Calu3 (cell line): ENCODE measurements at regions not wholly inside any gene's neighbourhood (a gene's known extent, or its start where the extent isn't known, plus 50 kb on each side); places are given as distances from the start of the nearest gene placed in this dataset.

Experiments used
- BruUV-seq: library from RNA; stranded (reverse); fragments of 400-500 nt; replicated peaks from 2 replicates; lab custom pipeline; 2021; lab: Mats Ljungman, UMichigan
- CTCF ChIA-PET: fragments of 300-600 bp; sonication (Branson Sonifier 250); formaldehyde crosslinking; loops from one replicate; lab custom pipeline; 2022; ENCODE audit warnings: antibody characterized with exemption; lab: Charles Lee
- DNase-seq: peaks from one replicate; pipeline ENCODE4 v3.0.0; 2022
- H3K27ac Mint-ChIP-seq: one replicate; pipeline ENCODE4 v1.8.0; 2022; ENCODE audit warnings: mixed read lengths; ENCODE audit not compliant: unreplicated experiment
- H3K27me3 Mint-ChIP-seq: one replicate; pipeline ENCODE4 v1.8.0; 2022; ENCODE audit warnings: mixed read lengths; ENCODE audit not compliant: unreplicated experiment
- H3K36me3 Mint-ChIP-seq: one replicate; pipeline ENCODE4 v1.8.0; 2022; ENCODE audit warnings: mild to moderate bottlenecking, moderate library complexity, mixed read lengths; ENCODE audit not compliant: insufficient read depth, unreplicated experiment
- H3K4me1 Mint-ChIP-seq: one replicate; pipeline ENCODE4 v1.8.0; 2022; ENCODE audit warnings: mild to moderate bottlenecking, low read depth, mixed read lengths; ENCODE audit not compliant: unreplicated experiment
- H3K4me3 Mint-ChIP-seq: one replicate; pipeline ENCODE4 v1.8.0; 2022; ENCODE audit warnings: mild to moderate bottlenecking, low read depth, moderate library complexity, mixed read lengths; ENCODE audit not compliant: unreplicated experiment
- H3K9me3 Mint-ChIP-seq: one replicate; pipeline ENCODE4 v1.8.0; 2022; ENCODE audit warnings: low read depth, mixed read lengths; ENCODE audit not compliant: unreplicated experiment
- intact Hi-C: fragments of 100-400 bp; cut with micrococcal nuclease; formaldehyde crosslinking; loops from one replicate; pipeline ENCODE4 v1.10.0; 2022; ENCODE audit not compliant: unreplicated experiment
- TF ChIP-seq, protein P1 (sequence below): fragments of 200-600 bp; IDR thresholded peaks from one replicate; pipeline ENCODE4 v1.8.0; 2022; ENCODE audit warnings: antibody characterized with exemption; ENCODE audit not compliant: unreplicated experiment

DNA sequence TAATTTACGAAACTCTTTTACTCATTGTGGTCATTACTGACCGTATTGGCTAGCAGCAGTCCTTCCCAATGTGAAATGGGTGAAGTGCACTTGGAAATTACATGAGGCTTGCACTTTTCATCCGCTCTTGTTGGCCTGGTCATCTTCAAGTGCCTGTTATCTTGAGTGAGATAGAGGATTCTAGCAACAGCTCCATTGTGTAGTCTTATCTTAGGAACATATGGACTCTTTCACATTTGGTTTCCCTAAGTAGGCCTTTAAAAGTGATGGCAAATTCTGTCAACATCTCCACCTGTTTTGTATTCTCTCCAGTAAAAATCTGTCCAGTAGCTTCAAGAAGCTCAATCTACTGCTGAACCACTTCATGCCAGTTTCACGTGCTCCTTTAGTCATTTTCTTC lies 114.8 kb upstream of the MARCKS start:
- DNase-seq = no peak
- TF ChIP-seq, protein P1, sequence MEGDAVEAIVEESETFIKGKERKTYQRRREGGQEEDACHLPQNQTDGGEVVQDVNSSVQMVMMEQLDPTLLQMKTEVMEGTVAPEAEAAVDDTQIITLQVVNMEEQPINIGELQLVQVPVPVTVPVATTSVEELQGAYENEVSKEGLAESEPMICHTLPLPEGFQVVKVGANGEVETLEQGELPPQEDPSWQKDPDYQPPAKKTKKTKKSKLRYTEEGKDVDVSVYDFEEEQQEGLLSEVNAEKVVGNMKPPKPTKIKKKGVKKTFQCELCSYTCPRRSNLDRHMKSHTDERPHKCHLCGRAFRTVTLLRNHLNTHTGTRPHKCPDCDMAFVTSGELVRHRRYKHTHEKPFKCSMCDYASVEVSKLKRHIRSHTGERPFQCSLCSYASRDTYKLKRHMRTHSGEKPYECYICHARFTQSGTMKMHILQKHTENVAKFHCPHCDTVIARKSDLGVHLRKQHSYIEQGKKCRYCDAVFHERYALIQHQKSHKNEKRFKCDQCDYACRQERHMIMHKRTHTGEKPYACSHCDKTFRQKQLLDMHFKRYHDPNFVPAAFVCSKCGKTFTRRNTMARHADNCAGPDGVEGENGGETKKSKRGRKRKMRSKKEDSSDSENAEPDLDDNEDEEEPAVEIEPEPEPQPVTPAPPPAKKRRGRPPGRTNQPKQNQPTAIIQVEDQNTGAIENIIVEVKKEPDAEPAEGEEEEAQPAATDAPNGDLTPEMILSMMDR = no peak
- Mint-ChIP-seq H3K27me3 (no peaks in the 10 kb centered on the region), H3K4me1 (no peaks in the 10 kb centered on the region), H3K36me3 (no peaks in the 10 kb centered on the region), H3K27ac (no peak overlapping the region), H3K9me3 (no peaks in the 10 kb centered on the region), H3K4me3 (no peak overlapping the region)
- CTCF ChIA-PET = no interaction called here
- intact Hi-C loops = no loop called here
- BruUV-seq = no TSS peak

DNA sequence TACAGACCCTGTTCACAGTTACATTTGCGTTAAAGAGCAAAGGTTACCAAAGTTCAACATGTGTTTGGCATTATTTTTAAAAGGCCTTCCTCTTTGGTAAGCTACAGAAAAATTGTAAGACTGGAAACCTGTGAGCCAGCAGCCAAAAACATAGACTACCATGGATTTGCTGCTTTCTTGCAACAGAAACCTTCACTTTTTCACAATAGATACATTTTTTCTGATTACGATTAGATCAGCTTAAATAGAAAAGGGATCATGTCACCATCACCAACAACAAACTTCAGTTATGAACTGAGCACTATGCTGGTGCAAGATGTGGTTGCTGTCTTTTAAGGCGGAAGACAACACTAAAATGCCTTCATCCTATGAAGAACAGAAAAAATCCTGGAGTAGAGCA lies 112.3 kb upstream of the MARCKS start:
- intact Hi-C loops = no loop called here
- Mint-ChIP-seq H3K36me3 (no peaks in the 10 kb centered on the region), H3K27me3 (no peaks in the 10 kb centered on the region), H3K4me3 (no peak overlapping the region), H3K9me3 (no peaks in the 10 kb centered on the region), H3K4me1 (no peaks in the 10 kb centered on the region), H3K27ac (no peak overlapping the region)
- no peak for DNase-seq
- CTCF ChIA-PET = no interaction called here
- TF ChIP-seq, protein P1 = no peak
- no TSS peak for BruUV-seq

DNA sequence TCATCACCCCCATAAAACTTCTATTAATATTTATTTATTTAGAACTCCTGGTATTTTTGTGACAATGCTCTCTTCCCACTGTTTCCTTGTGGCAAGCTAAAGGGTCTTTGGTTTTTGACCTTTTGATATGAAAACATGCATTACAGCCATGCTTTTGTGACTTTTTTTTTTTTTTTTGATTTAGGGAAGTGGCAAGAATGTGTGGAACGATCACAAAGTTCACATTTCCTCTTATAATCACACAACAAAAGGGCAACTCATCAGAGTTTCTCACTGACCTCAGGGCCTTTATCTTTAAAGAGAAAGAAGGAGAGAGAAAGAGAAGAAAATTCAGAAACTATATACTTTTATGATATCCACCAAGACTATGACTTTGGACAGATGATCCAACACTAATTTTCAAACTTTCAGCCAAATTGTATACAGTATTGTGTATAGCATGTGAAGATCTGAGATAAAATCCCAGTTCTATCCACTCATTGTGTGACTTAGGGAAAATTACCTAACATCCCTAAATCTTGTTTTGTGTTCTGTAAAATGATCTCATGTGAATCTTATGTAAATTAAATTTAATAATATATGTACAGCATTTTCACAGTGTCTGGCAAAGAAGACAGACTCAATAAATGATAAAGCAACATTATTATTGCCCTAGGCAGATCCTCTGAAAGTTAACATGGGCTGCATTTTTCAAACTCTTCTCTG lies 106.8 kb upstream of the MARCKS start:
- no peaks in the 10 kb centered on the region for H3K36me3 Mint-ChIP-seq
- no peak overlapping the region for H3K27ac Mint-ChIP-seq
- no TSS peak for BruUV-seq
- peaks cover 2% of the 10 kb centered on the region for H3K9me3 Mint-ChIP-seq
- intact Hi-C loops = no loop called here
- no peaks in the 10 kb centered on the region for H3K4me1 Mint-ChIP-seq
- TF ChIP-seq, protein P1 = no peak
- CTCF ChIA-PET = no interaction called here
- no peaks in the 10 kb centered on the region for H3K27me3 Mint-ChIP-seq
- H3K4me3 Mint-ChIP-seq = no peak overlapping the region
- no peak for DNase-seq

DNA sequence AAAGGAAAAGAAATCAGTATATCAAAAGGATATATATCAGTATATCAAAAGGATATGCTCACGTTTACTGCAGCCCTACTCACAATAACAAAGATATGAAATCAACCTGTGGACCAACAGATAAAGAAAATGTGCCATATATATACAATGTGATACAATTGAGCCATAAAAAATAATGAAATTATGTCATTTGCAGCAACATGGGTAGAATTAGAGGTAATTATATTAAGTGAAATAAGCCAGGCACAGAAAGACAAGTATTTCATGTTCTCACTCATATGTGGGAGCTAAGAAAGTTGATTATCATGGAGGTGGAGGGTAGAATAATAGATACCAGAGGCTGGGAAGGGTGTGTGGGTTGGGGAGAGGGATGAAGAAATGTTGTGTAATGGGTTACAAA lies 102.9 kb upstream of the MARCKS start:
- no peaks in the 10 kb centered on the region for H3K36me3 Mint-ChIP-seq
- no peak for DNase-seq
- H3K4me3 Mint-ChIP-seq = no peak overlapping the region
- H3K9me3 Mint-ChIP-seq = peaks cover 2% of the 10 kb centered on the region
- BruUV-seq = no TSS peak
- peaks cover 9% of the 10 kb centered on the region for H3K4me1 Mint-ChIP-seq
- CTCF ChIA-PET = interaction anchor here (0.7 kb wide), 1 partner anchor 41 kb away, joined by 3 read pairs; no protein-coding TSS in a partner anchor
- H3K27ac Mint-ChIP-seq = no peak overlapping the region
- TF ChIP-seq, protein P1 = no peak
- intact Hi-C loops = no loop called here
- H3K27me3 Mint-ChIP-seq = no peaks in the 10 kb centered on the region
